ENCODE measurements at regions not wholly inside any gene's neighbourhood (a gene's known extent, or its start where the extent isn't known, plus 50 kb on each side); places are given as distances from the start of the nearest gene placed in this dataset.

GRCh38 chr6:50102676-50103075 is 52.9 kb upstream of the DEFB112 start:
- no peak for DNase-seq (ENCODE audit: low spot score)

DNA sequence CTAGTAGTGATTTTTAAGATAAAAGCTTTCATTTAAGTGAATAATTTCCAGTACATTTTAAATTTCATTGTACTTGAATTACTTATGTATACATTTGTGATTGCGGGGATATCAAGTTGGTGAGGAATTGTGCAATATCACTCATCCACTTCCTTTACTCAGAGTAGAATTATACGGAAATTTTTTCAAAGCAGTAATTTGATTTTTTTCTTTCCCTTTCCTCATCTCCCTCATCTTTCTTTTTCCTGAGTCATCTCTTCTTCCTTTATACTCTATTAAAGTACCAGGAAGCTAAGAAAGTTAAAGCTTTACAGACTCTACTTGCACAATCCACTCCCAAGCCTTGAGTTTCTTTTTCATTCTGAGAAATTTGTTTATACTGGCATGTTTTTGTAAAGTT is 60.9 kb upstream of the DEFB112 start:
- DNase-seq (ENCODE audit: low spot score), result no peak

DNA sequence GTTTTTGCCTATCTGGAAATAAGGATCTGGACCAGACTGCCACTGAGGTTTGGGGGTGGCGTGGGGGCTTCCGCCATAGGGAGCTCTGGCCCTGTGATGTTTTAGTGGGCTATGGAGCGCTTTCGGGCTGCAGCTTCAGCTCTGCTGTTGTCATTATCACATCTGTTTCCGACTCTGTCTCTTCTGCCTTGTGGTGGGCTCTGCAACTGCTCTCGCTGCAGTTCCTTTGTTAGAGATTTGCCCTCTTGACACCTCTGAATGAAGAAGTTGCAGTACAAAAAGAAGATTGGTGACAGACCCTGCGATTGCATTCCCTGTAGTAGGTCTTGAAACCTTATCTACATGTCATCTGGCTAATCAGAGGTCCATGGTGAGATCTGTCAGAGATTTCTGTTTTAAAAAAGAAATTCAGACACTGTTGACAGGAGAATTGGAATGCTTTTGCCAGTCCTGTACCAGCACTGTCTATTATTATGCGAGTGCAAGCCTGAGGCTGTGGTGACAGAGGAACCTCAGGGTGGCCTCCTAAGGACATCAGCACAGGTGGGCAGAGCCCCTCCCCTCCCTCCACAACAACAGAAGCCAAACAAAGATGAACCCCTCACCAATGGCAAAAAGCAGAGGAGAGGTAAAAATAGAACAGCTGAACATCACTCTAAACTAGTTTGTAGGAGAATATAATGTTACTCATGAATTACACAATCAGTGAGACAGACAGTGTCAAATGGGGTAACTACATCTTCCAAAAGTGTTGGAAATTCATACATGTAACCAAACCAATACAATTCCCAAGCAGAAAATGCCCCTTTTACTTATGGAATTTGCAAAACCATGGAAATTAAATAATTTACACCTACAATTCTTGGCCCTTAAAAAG is 63.5 kb upstream of the DEFB112 start:
- DNase-seq (ENCODE audit: low spot score), result no peak

DNA sequence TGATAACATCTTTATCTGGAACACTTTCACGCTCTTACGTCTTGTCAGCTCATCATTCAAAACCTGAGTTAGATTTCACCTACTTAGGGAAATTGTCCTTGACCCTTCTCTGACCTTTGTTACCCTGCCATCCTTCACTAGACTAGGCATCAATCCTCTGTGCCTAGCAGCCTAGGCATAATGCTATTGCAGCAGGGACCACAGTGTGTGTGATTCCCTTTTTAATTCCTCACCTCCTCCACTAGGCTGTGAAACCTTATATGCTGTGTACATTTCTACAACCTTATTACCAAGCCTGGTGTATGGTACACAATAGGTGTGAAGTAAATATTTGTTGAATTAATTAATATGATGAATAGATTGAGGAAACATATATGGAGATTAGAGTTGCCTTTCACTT is 66.7 kb upstream of the DEFB112 start:
- no peak for DNase-seq (ENCODE audit: low spot score)

- no peak for DNase-seq (ENCODE audit: low spot score)
Observed at GRCh38 chr6:50116797-50117542, 67.2 kb upstream of the DEFB112 start.

DNA sequence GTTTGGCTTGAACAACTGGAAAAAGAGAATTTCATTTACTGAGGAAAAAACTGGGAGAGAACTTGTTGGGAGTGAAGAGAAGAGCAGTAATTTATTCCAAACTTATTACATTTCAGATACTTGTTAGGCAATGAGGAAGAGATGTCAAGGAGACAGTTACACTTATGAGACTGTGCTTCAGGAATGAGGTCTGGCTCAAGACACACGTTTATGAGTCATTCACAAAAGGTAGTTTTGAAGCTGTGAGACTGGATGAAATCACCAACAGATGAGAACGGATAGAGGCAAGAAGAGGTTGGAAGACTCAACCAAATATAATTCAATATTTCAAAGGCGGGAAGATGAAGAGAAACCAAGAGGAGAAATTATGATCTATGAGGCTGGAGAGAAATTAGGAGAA is 70.6 kb upstream of the DEFB112 start:
- no peak for DNase-seq (ENCODE audit: low spot score)

- no peak for DNase-seq (ENCODE audit: low spot score)
Observed at GRCh38 chr6:50123688-50124087, 74.0 kb upstream of the DEFB112 start.

GRCh38 chr6:50124572-50124971 is 74.8 kb upstream of the DEFB112 start:
- DNase-seq (ENCODE audit: low spot score), result no peak

- no peak for DNase-seq (ENCODE audit: low spot score)
Observed at GRCh38 chr6:50128420-50129005, 78.8 kb upstream of the DEFB112 start.

DNA sequence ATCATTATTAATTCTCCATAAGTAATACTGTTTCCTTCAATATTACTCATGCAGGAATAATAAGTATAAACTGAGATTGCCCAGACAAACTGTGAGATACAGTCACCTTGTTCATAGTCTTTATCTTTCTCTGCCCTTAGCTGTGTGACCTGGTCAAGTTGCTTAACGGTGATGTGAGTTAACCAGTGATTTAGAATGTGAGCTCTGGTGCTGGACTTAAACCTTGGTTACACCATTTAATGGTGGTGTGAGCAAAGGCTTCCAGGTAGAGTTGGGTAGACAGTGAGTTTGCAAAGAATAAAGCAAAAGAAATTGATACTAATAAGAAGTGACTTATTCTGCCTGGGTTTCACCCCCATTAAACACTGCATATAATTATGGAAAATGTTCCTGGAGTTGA is 86.2 kb upstream of the DEFB112 start:
- no peak for DNase-seq (ENCODE audit: low spot score)

DNA sequence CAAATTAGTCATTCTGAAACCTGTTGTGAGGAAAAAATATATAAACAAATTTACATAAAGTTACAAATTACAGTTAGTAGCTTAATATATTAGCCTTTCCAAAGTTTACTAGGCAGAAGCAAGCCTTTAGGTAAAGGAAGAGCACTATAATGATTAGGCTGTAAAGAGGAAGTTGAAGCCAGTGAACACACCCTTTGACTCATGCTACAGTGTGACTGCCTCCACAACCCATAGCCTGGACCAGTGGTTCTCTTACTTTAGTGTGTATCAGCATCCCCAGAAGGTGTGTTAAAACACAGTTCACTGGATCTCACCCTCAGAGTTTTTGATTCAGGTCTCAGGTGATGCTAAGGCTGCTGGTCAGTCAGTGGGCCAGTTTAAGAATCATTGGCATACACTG is 91.4 kb upstream of the DEFB112 start:
- no peak for DNase-seq (ENCODE audit: low spot score)

DNA sequence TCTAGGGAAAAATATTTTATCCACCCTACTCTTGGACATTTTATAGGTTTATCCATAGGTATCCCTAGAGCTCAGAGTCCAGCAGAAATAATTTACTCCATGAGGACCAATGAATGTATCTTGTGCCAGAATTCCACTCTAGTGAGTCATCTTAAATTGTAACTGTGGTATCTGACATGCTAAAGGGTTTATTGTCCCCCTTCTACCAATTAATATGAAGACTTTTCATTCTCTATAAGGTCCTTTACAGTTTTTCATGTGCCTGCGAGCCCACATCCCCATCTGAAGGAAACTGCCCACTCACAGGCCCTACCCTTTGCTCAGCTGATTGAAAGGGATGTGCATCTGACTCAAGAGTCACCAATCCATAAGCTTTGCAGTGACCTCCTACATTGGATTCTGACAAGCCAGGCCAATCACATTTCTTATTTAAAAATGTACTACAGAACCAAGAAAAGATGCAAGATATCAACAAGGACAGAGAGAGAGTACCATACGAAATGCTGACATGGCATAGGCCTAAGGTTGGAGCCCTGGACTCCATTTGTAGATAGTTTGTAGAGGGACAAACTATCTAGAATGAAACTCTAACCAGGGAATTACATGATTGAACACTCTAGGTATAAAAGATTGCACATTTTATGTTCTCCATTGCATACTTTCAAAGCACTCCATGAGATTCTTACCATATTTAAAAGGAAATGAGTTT is 93.4 kb upstream of the DEFB112 start:
- no peak for DNase-seq (ENCODE audit: low spot score)

- no peak for DNase-seq (ENCODE audit: low spot score)
Observed at GRCh38 chr6:50145125-50145524, 95.4 kb upstream of the DEFB112 start.

DNA sequence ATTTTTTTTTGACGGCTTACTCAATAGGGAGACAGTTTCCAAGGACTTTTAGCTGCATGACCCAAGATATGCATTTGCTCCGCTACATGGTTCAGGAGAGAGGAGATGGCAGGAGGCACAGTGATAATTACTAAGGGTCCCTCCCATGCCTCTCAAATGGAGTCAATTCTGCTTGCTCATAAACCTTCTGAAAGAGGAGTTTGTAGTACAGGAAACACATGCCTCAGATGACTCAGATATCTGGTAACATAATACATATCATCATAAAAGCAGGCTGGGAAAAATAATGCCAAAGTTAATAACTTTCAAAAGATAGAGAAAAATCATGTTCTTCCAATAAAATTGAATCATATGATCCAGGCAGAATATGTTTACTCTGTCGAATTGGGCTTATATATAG is 97.6 kb upstream of the DEFB112 start:
- DNase-seq (ENCODE audit: low spot score), result no peak

DNA sequence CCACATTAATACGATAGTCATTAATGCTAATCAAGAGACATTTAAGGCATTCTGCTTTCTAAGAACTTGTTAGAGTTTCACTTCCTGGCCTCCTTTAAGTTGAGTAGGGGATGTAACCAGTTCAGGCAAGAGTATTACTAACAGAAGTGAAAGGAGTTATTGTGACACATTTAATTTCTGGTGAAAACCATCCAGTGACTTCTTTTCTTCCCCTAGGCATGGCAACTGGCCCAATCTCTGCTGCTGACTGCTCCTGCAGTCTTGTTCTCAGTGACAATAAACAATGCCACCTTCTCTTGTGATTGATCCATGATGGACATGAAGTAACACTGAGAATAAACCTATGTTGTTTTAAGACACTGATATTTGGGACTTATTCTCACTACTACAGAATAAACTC is 130.9 kb upstream of the DEFB112 start:
- DNase-seq (ENCODE audit: low spot score), result no peak

- no peak for DNase-seq (ENCODE audit: low spot score)
Observed at GRCh38 chr6:50185006-50185405, 135.3 kb upstream of the DEFB112 start.

- no peak for DNase-seq (ENCODE audit: low spot score)
Observed at GRCh38 chr6:50187351-50187921, 137.7 kb upstream of the DEFB112 start.

- no peak for DNase-seq (ENCODE audit: low spot score)
Observed at GRCh38 chr6:50198245-50198644, 148.5 kb upstream of the DEFB112 start.

DNA sequence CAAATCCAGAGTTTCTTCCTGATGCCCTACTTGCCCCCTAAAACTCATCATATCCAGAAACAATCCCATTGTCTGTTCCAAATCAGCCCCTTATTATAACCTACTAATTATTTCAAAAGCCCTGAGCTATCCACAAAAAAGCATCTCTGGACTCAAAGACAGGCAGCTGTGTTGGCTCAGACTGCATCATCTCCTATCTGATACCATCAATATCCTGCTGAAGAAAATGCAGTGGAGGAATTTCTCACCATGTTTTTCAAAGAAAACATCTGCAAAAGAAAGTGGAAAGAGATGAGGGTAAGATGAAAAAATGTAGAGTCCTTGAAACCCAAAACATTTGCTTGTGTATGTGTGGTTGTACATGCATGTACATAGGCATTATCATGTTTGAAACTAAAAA is 153.0 kb upstream of the DEFB112 start:
- no peak for DNase-seq (ENCODE audit: low spot score)

DNA sequence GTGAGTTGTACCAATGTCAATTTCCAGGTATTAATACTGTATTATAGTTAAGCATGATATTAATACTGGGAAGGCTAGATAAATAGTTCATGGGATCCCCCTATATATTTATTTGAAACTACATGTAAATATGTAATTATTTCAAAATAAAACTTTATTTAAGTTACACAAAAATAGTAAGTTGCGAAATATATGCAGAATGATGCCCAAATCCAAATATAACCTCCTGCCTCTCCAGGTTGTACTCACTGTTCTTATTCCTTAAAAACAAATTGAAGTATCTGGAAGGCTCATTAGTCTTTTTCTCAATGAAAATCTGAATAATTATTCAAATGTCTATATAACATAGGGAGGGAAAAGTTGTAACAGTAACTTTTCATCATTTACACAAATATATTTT is 161.9 kb upstream of the DEFB112 start:
- no peak for DNase-seq (ENCODE audit: low spot score)

DNA sequence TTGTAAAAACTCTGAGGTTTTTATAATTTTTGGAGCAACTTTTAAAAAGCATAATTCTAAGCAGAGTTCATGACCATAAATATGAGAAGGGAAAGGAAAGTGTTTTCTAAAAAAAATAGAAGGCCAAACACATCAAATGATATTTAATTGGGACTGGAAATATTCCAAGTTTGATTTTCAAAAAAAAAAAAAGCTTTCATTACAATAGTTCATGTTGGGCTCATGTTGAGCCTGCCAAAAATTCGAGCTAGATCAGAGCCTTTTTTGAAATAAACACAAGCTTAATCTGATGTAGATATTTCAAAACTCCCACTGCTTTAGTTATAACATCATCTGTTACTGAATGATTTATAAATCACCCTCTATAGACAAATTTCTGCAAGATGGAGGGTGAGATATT is 163.4 kb upstream of the DEFB112 start:
- DNase-seq (ENCODE audit: low spot score), result no peak

DNA sequence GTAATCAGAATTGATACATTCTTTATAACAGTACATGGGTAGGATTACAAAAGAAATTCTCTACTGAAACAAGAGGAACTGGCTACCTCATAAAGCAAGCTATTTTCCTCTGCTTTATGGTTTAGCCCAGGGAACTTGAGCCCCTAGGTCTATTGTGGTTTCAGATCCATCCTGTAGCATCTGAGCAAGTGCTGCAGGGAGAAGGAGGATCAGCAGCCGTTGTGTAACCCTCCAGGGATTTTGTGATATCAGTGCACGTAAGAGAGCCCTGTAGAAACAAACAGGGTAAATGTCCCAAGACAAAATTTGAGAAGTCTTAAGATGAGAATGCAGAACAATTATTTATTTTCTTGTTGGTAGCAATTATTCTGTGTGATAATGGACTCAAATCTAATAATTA is 165.2 kb upstream of the DEFB112 start:
- no peak for DNase-seq (ENCODE audit: low spot score)

Data from hematopoietic multipotent progenitor cell treated with erythropoietin and hydrocortisone succinate and interleukin-3 and kit ligand, for 17 days (in vitro differentiated cells).